Kidney (tissue), 13 donors: ENCODE measurements at regions not wholly inside any gene's neighbourhood (a gene's known extent, or its start where the extent isn't known, plus 50 kb on each side); places are given as distances from the start of the nearest gene placed in this dataset.

Source experiments
- DNase-seq, 5 donors: peaks; one replicate each; pipeline ENCODE4 v3.0.0-alpha.2; 2013 to 2020
- FAIRE-seq: peaks from 2 replicates; lab custom pipeline; 2012; peaks lifted over from hg19 to GRCh38; lab: Jason Lieb, UNC
- H3K27ac ChIP-seq, 2 donors: one replicate each; pipeline ENCODE4 v1.7.0; 2013; ENCODE audit warnings: low read depth in 2 of 2, low read length in 2 of 2, inconsistent platforms in 1 of 2
- H3K27me3 ChIP-seq: one replicate; pipeline ENCODE4 v1.7.1; 2013; ENCODE audit warnings: low read length, inconsistent platforms; ENCODE audit not compliant: control insufficient read depth, insufficient read depth
- H3K36me3 ChIP-seq, 3 donors: one replicate each; pipeline versions ENCODE4 v1.7.0 to v1.7.1; 2013; ENCODE audit warnings: low read length in 3 of 3, control low read depth in 1 of 3, inconsistent platforms in 1 of 3; ENCODE audit not compliant: insufficient read depth in 3 of 3, control insufficient read depth in 2 of 3
- H3K4me1 ChIP-seq, 3 donors: one replicate each; pipeline versions ENCODE4 v1.7.0 to v1.7.1; 2013; ENCODE audit warnings: low read length in 3 of 3, inconsistent platforms in 1 of 3, low read depth in 1 of 3; ENCODE audit not compliant: control insufficient read depth in 2 of 3, insufficient read depth in 2 of 3
- H3K4me3 ChIP-seq, 3 donors: one replicate each; pipeline versions ENCODE4 v1.7.0 to v1.8.1; 2013; ENCODE audit warnings: low read length in 3 of 3, control low read depth in 1 of 3, inconsistent platforms in 1 of 3
- H3K9ac ChIP-seq, 3 donors: one replicate each; pipeline versions ENCODE4 v1.7.0 to v1.7.1; 2013; ENCODE audit warnings: low read length in 3 of 3, control low read depth in 1 of 3, inconsistent platforms in 1 of 3
- H3K9me3 ChIP-seq, 3 donors: one replicate each; pipeline versions ENCODE4 v1.7.0 to v1.7.1; 2013; ENCODE audit warnings: low read length in 3 of 3, control low read depth in 1 of 3, inconsistent platforms in 1 of 3; ENCODE audit not compliant: control insufficient read depth in 2 of 3, insufficient read depth in 1 of 3
- CTCF ChIP-seq: IDR thresholded peaks from 3 replicates; pipeline ENCODE4 v1.5.1; 2012; ENCODE audit warnings: mild to moderate bottlenecking, moderate library complexity, borderline replicate concordance; ENCODE audit not compliant: insufficient read depth; ENCODE audit errors: extremely low read depth
- intact Hi-C: fragments of 100-400 bp; cut with DNase I; formaldehyde crosslinking; loops from one replicate; pipeline ENCODE4 v1.11.1; 2022
- donor health status: control.
- donor health status: control.
- donor health status: control.
- donor health status: control.
- donor health status: control.
- donor health status: DM: yes; HTN: yes; CAD: no.
- donor health status: Normal renal cell carcinoma (clear cell type).

- FAIRE-seq, result no peak
Measured at GRCh38 chr2:106956416-106956815, 70.4 kb upstream of the ST6GAL2 start.

GRCh38 chr2:106956879-106957278, 70.9 kb upstream of the ST6GAL2 start:
- H3K27ac ChIP-seq, result no peak overlapping the region
- no peaks in the 10 kb centered on the region for H3K27me3 ChIP-seq
- no peak for FAIRE-seq
- no peak overlapping the region for H3K4me3 ChIP-seq
- no peak for TF ChIP-seq CTCF
- no peaks in the 10 kb centered on the region for H3K9me3 ChIP-seq
- intact Hi-C loops, result no loop called here
- no peak for DNase-seq
- no peaks in the 10 kb centered on the region for H3K4me1 ChIP-seq
- no peak overlapping the region for H3K9ac ChIP-seq
- no peaks in the 10 kb centered on the region for H3K36me3 ChIP-seq

More at GRCh38 chr2:106956416-106956815, 70.4 kb upstream of the ST6GAL2 start:
- no peaks in the 10 kb centered on the region for H3K4me1 ChIP-seq
- H3K4me3 ChIP-seq, result no peak overlapping the region
- no peak overlapping the region for H3K9ac ChIP-seq
- H3K27ac ChIP-seq, result no peak overlapping the region
- H3K9me3 ChIP-seq, result no peaks in the 10 kb centered on the region
- no peak for DNase-seq
- no peak for TF ChIP-seq CTCF
- intact Hi-C loops, result no loop called here
- no peaks in the 10 kb centered on the region for H3K27me3 ChIP-seq
- no peaks in the 10 kb centered on the region for H3K36me3 ChIP-seq

GRCh38 chr2:106959975-106960682, 74.2 kb upstream of the ST6GAL2 start:
- intact Hi-C loops, result no loop called here
- Histone ChIP-seq H3K4me1 (no peaks in the 10 kb centered on the region), H3K36me3 (no peaks in the 10 kb centered on the region), H3K27ac (no peak overlapping the region), H3K4me3 (no peak overlapping the region), H3K9ac (no peak overlapping the region), H3K27me3 (no peaks in the 10 kb centered on the region), H3K9me3 (no peaks in the 10 kb centered on the region)
- FAIRE-seq, result no peak
- no peak for DNase-seq
- no peak for TF ChIP-seq CTCF
